GM06990 (cell line): ENCODE measurements at regions not wholly inside any gene's neighbourhood (a gene's known extent, or its start where the extent isn't known, plus 50 kb on each side); places are given as distances from the start of the nearest gene placed in this dataset.

Experiments used
- DNase-seq: peaks from one replicate; pipeline ENCODE4 v3.0.0-alpha.2; 2011; ENCODE audit not compliant: insufficient read length; ENCODE audit errors: extremely low read depth
- H3K27me3 ChIP-seq: replicated peaks from 2 replicates; pipeline ENCODE4 v1.6.0; 2011; ENCODE audit warnings: low read length; ENCODE audit not compliant: control insufficient read depth, insufficient read depth
- H3K36me3 ChIP-seq: 2 replicates; pipeline ENCODE4 v1.5.1; 2011; ENCODE audit warnings: low read length; ENCODE audit not compliant: control insufficient read depth, insufficient read depth
- H3K4me3 ChIP-seq: replicated peaks from 2 replicates; pipeline ENCODE4 v1.5.1; 2011; ENCODE audit warnings: low read depth, mild to moderate bottlenecking, control low read depth, low read length
- CTCF ChIP-seq: IDR thresholded peaks from 2 replicates; pipeline ENCODE4 v1.5.1; 2011; ENCODE audit warnings: low read length, control low read depth, mild to moderate bottlenecking, inconsistent platforms; ENCODE audit not compliant: insufficient read depth, poor library complexity, severe bottlenecking

GRCh38 chr6:156396068-156396771 lies 381.0 kb upstream of the ARID1B start:
- TF ChIP-seq CTCF = no peak
- Histone ChIP-seq H3K36me3 (no peaks in the 10 kb centered on the region), H3K27me3 (no peaks in the 10 kb centered on the region; the same call in 1 of the 2 replicates), H3K4me3 (no peak overlapping the region; the same call in 1 of the 2 replicates)
- peak; percentile 74 for DNase-seq

DNA sequence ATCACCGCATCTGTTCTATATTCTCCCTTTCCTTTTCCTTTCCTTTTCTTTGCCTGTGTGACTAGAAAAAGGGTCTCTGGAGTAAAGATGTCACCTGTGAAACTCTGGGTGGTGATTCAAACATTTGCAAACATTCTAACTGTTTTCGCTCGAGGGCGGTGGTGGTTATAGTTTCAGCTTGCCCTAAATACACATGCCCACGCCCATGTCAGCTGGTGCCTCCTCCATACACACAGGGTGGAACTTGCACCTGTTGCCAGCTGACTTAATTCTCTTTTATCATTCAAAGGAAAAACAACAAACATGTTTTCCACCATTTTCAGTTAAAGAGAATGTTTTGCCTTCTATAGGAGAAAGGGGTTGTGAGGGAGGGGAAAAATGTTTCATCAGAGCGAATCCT lies 381.9 kb upstream of the ARID1B start:
- peak; percentile 36 for DNase-seq
- Histone ChIP-seq H3K36me3 (no peaks in the 10 kb centered on the region), H3K4me3 (peak overlapping the region; percentile 1), H3K27me3 (no peaks in the 10 kb centered on the region; the same call in 1 of the 2 replicates)
- TF ChIP-seq CTCF = no peak

GRCh38 chr6:156392648-156393047 lies 384.5 kb upstream of the ARID1B start:
- DNase-seq = peak; percentile 19
- H3K4me3 ChIP-seq = no peak overlapping the region
- no peaks in the 10 kb centered on the region for H3K36me3 ChIP-seq
- no peak for TF ChIP-seq CTCF
- no peaks in the 10 kb centered on the region; the same call in 1 of the 2 replicates for H3K27me3 ChIP-seq

GRCh38 chr6:156391977-156392376 lies 385.2 kb upstream of the ARID1B start:
- Histone ChIP-seq H3K4me3 (no peak overlapping the region), H3K27me3 (no peaks in the 10 kb centered on the region; the same call in 1 of the 2 replicates), H3K36me3 (no peaks in the 10 kb centered on the region)
- TF ChIP-seq CTCF = no peak
- DNase-seq = no peak

DNA sequence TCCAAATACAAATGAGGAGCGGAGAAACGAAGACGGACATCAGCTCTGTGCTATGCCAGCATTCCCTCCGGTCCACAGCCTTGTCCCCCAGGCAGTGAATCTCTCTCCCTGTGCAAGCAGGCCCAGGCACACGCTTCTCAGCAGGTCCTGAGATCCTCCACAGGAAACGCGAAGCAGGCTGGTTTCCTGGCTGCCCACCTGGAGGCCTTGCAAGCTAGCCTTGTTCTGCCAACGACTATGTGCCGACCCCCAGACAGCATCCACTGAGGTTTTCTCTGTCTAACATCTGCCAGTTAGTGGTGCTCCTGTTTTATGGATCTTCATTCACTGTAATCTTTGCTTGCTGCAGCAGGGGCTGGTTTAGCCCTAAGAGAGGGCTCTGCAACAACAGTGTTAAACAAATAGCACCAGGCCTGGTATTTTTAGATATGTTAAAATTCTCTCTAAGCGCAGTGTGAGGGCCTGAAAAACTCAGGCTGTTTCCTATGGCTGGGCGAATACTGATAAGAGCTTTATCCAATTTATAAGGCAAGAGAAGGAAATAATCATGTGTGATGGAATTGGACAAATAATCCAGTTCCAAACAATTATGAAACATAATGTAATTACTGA lies 386.0 kb upstream of the ARID1B start:
- Histone ChIP-seq H3K36me3 (no peaks in the 10 kb centered on the region), H3K27me3 (no peaks in the 10 kb centered on the region; the same call in 1 of the 2 replicates), H3K4me3 (no peak overlapping the region)
- TF ChIP-seq CTCF = no peak
- DNase-seq = no peak

DNA sequence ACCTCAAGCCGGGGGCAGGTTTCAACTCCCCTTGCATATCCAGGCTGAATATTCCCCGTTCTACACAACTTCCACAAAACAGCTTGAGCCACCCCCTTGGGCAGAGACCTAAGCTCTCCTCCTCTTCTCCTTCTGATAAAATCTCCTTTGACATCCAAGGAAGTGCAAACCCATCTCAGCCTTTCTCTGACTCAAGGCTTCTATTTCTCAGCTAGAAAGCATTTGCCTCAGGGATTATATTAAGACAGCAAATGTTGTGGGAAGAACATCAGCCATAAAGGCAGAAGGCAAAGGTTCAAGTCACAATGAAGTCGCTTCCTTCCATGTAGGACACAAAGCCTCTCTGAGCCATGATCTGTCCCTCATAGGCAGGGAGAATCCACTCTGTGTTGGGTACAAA lies 386.6 kb upstream of the ARID1B start:
- H3K36me3 ChIP-seq = no peaks in the 10 kb centered on the region
- no peak for DNase-seq
- no peak for TF ChIP-seq CTCF
- H3K27me3 ChIP-seq = no peaks in the 10 kb centered on the region; the same call in 1 of the 2 replicates
- H3K4me3 ChIP-seq = no peak overlapping the region
